CD4-positive, alpha-beta T cell treated with Interferon gamma for 1 hour (primary cell): ENCODE measurements at regions not wholly inside any gene's neighbourhood (a gene's known extent, or its start where the extent isn't known, plus 50 kb on each side); places are given as distances from the start of the nearest gene placed in this dataset.
A peak's percentile ranks its signal among the peaks of the same experiment; 100 is the strongest.
"Not testable (repeated sequence)": the region's sequence is repeated elsewhere in the genome, so short reads cannot be mapped to it uniquely, and the experiment has no call there.

Experiments
- DNase-seq: peaks from one replicate; pipeline ENCODE4 v3.0.0-alpha.2; 2020

DNA sequence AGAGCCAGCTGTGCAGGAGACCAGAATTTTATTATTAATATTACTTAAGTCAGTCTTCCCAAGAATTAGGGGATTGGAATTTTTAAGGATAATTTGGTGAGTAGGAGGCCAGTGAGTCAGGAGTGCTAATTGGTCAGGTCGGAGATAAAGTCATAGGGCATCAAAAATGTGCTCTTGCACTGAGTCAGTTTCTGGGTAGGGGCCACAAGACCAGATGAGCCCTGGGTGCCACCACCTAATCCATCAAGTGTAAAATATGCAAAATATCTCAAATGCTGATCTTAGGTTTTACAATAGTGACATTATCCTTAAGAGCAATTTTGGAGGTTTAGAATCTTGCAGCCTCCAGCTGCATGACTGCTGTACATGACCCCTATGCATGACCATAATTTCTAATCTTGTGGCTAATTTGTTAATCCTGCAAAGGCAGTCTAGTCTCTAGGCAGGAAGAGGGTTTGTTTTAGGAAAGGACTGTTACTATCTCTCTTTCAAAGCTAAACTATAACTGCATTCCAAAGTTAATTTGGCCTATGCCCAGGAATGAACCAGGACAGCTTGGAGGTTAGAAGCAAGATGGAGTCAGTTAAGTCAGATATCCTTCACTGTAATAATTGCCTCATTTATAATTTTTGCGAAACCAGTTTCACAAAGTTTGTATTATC lies 215.9 kb downstream of the RNF152 start:
- no peak for DNase-seq

DNA sequence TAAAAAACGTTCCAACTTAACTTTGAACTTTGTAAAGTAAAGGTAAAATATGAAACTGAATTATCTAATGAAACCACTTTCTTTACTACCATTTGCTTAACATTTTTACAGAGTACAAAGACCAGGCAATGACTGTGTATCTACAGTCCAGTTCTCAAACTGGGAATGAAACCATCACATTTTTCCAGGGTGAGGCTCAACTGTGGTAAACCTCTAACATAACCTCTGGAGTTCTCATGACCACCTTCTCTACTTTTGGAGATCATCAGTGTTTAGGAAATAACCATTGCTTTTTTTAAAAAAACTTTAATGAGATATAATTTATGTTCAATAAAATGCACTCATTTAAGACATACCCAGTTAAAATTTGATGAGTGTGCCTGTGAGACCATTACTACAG lies 223.5 kb downstream of the RNF152 start:
- DNase-seq: no peak

DNA sequence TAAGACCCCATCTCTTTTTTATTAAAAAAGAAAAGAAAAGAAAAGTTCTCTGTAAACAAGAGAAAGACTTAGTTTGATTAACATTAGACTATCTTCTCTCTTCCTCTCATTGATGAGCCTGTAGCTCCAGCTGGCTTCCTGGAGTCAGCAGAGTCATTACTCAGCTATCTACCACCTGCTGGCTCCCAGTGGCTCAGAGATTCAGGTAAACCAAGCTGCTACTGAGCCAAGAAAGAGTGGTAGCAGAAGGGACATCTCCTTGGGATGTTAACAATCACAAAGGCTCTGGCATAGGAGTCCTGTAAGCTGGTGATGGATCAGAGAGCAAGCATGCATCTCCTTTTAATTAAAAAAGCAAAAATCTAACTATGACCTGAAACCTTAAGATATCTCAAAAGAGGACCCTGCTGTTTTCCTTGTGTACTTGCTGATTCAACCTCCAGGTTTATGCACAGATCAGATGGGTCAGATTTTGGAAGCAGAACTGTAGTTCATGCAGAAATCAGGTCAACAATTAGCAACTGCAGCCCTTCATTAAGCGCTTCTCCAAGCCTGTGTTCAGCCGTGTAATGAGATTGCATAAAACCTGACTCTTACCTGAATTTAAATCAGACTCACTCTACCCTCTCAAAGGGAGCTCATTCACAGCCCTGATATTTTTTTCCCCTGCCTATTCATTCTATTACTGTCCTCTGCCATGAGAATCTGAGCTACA lies 225.8 kb downstream of the RNF152 start:
- DNase-seq: no peak

DNA sequence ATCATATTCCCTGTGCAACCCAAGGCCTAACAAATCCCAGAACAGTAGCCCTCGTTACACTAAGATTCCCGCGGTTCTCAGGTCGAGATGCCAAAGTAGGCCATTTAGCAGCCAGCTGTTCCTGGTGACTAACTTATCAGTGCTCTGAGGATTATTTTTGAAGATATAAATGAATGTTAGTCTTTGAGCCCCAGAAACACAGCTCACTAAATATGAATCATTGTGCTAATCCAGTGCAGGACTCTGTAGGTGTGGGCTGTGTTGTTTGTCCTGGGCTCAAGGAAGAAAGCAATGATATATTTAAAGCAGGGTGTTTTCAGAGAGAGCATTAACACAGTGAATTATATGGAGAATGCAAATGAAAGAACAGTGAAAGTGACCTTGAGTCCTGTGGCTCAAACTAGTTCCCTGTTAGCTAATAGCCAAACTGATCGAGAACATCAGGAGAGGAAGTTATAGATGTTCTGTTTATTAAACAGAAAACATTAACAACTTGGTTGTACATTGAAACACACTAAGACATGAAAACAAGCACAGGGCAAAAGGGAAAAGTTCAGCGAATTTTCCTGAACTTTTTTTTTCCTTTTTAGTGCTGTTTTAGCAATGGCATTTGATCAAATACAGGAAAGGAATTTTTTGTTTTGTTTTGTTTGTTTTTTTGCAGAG lies 228.3 kb downstream of the RNF152 start:
- no peak for DNase-seq

DNA sequence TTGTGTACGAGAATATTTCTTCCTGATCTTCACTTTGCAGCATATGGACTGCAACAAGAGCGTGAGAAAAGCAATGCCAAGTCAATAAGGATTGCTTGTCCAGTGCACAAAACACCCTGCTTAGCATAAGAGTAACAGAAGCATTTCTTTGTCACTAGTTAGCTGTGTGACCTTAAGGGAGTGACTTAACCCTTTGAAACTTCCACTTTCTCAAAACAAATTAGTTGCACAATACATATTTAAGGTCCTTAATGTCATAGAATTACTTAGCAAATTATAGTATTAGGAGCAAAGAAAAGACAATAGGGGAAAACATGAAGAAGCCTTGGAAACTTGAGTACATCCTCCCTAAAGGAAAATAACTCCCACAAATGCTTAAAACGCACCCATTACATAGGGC lies 230.1 kb downstream of the RNF152 start:
- DNase-seq: no peak

DNA sequence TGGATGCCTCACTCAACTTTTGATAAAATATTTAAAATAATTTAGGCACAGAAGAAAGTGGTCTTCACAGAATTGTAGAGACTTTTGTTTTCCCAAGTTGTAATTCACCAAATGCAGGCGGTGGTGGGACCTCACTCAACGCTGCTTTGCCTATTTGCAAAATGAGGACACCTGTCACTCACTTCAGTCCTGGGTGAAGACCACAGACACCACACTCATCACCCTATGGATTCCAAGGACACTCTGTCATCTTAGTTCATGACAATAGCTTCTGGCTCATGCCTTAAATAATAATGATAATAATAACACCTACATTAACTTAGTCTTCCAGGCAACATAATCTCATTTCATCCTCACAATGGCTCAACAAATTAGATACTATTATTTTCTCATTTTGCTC lies 234.4 kb downstream of the RNF152 start:
- DNase-seq: no peak

DNA sequence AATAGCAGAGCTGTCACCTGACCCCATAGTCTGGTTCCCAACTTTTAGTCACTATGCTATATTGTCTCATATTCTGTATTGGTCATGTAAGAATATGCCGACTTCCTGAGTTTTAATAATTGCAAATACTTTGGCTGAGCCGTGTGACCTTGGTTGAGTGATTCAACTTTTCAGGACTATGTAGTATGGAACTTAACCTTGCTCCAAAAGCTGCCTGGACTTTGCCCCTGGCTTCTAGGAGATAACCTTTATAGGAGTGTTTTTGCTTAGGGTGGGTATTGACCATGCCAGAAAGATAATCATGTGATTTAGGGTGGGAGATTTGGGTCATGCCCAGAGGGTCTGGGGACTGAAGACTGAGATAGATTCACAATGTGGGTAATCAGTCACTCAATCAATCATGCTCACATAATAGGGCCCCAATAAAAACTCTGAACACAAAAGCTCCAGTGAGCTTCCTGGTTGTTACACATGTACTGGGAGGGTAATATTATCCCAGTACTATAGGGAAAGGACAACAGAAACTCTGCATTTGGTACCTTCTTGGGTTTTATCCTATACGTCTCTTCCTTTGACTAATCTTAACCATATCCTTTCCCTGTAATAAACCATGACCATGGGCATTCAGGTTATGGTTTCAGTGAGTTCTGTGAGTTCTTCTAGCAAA lies 235.6 kb downstream of the RNF152 start:
- DNase-seq: no peak

DNA sequence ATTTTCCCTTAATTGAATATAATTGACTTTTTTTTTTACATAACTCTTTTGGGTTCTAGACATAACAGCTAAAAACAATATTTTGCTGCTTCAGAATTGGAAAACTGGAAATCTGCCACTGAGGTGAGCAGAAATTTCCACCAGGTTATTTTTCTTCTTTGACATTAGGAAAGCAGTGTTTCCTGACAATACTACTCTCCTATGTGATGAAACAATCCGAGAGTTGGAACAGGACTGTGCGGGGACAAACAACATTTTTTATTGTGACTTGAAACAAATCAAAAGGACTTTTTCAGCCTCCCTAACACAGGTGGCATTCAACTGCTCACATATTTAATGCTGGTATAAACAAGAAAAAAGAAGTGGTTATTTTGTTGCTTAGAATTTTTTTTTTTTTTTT lies 237.2 kb downstream of the RNF152 start:
- DNase-seq: no peak

DNA sequence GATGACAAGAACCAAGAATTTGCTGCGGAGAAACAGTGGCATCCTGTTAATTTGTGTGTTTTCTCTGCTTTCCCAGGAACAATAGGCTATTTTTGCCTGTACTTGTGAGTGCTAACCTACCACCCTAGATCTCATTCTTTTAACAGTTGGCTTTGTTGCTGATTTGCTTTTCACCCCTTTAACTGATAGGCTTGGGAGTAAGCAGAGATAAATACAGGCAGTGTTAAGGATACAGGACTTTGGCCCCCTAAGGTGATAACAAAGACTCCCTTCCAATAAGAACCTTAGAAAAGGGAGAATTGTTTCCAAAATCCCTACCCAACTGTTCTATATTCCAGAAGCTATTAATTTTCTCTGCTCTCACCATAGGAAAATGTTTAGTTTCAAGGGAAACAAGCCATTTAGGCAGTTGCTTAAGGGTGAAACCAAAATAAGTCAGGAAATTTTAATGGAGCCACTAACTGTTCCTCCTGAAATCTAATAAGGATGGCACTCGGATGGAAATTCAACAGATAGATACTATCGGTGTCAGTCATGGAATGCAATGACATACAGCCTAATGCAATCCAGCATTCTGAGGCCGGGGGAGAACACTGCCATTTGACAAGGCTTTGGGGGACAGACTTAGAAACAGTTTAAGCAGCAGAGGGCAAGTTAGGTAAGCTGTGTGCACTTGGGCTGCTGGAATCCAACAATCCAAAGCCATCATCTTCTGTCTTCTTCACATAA lies 238.8 kb downstream of the RNF152 start:
- DNase-seq: no peak

DNA sequence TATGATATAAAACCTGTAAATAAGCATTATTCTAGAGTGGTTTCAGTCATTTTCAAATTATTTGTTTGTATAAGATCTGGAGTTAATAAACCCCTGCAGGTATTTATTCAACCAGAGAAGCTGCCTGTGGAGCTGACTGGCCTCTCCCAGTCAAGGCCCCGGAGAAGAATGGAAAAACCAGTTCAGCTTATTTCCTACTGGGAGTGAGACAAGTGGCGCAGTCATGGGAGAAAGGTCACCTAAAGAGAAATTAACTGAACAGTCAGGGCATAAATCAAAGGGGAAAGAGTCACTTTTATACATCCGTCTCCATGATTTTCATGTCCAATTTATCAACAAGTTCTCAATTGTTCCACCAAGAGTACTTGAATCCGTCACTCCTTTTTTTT lies 240.9 kb downstream of the RNF152 start:
- DNase-seq: no peak

DNA sequence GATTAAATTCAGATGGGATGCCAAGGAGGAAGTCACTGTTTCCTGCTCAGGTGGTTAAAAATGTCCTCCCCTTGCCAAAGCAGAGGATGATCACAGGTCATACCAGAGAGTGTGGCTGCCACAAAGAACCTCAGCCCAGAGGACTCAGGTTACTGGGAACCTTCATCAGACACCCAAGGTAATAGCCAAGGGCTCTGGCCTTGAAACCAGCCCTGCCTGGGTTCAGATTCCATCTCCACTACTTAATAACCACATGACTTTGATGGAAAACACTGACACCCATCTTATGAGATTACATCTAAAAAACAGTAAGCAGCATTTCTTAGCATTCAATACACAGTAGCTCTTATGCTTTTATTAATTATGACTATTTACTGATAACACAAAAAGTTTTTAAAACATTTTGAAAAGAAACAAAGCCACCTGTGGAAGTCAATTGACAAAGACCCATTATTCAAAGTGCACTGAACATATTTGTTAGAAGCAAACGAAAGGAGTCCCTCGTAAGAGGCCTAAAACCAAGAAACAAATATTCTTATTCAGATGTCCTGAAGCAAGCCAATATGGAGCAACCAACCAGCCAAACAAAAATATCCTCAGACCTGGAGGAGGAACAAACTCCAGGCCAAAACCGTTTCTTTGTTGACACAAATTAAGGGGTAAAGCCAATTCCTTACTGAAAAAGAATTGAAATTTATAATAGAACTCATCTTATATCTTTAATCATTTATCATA lies 241.5 kb downstream of the RNF152 start:
- no peak for DNase-seq

DNA sequence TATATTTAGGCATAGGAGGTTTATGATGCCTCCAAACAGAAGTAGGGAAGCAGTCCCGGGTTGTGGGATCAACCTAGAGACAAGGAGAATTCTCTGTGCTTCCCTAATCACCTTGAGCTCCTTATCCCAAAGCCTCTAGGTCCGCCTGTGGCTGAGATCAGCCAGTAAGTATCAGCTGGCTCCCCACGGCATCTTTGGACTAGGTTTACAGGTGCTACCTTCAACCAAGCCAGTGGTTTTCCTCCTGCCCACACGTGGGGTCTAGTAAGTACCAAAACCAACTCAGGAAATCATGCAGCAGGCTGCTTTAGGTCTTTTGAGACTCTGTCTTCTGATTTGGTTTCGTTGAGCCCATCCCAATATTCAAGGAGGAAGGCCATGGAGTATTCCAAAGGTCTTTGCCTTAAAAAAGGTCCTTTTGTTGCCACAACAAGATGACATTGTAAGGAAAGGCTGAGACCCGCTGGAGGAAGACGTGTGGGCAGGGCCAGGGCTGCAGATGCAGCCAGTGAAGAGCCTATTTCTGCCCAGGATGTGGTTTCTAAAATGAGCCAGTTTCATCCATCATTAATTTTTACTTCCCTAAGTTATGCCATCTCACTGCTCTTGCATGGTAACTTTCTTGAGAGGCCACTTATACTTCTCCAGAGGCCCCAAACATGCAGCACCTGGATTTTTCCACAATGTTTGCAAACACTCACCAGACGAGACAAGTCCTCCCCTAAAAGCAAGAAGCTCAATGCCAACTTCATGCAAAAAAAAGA lies 248.7 kb downstream of the RNF152 start:
- DNase-seq: no peak

DNA sequence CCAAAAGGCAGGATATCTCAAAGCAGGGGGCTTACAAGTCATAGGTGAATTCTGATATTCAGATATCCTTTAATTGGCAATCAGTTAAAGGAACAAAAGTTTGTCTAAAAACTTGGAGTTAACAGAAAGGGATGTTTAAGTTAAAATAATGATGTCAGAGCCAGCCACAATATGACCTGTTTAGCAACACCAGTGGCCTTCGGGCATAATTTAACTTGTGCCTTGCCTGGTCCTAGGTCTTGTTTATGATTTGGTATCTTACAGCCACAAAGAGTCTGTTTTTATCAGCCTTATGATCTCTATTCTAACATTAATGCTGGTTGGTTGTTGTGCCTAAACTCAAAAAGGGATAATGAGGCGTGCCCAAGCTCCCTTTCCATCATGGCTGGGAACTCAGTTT lies 252.9 kb downstream of the RNF152 start:
- DNase-seq: no peak

DNA sequence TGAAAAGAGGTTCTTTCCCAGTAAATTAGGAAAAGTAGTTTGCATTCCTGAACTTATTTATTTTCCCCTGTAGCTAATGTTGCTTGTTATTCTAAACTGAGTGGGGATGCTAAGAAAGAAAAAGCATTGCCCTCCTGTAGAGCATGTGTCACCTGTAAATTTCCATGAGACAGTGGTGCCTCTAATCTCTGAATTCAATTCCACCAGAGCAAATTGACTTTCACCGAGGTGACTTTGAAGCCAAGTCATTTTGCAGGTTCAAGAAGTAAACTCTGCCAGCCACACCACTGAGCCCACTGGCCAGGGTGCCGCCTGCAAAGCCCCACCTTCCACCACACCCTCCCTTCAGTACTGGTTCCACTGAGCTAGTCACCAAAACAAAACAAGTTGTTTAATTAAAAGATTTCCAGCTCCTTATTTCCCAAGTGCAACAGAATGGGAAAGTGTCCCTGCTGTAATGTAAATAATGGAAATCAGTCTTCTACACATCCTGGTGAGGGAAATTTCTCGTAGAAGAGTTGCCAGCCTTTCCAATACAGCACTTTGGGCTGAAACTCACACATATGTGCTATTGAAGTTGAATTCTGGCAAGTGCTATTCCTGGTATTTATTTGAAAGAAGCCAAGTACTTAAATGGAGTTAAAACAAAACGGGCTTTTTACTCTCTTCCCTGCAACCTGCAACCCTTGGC lies 254.8 kb downstream of the RNF152 start:
- no peak for DNase-seq

DNA sequence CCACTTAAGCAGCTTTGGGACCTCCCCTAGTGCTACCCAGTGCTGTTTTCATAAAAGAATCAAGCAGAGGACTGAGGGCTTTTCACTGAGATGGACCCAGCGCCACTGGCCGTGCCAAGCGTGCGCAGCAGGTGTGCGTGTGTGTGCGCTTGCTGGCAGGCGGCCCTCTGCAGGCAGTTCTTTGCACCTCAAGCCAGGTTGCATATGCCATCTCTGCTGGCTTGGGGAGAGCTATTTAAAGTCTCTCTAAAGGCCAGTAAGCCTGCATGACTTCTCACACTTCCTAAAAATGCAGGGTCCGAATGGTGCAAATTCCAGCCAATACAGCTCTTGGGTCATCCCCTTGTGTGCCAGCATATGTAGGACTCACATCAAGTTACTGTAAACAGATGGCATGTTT lies 255.5 kb downstream of the RNF152 start:
- no peak for DNase-seq

DNA sequence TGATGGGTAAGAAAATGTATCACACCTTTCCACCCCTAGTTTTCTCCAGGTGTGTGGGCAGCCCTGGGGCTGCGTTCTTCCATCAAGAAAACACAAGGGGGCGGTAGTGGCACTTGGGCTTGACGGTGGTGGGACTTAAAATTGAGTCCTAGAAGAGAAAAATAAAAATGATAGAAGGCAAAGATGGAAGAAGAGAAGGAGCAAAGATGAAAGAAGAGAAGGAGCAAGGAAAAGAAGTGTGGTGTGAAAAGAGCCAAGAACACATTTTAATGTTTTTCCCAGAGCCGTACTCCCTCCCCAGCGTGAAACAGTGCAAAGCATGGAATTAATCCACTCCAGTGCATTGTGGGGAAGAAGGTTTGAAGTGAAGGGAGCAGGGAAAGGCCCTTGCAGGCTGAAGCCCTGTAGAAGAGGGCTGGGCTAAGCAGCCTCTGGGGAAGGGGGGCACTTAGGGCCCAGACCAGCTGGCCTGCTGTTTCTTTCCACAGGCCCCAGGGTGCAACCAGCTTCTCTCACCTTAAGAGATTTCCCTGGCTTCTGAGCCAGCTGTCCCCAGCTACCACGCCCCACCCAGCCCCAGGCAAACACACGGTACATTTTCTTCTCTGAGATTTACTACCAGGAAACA lies 256.8 kb downstream of the RNF152 start:
- DNase-seq: peak; percentile 1

DNA sequence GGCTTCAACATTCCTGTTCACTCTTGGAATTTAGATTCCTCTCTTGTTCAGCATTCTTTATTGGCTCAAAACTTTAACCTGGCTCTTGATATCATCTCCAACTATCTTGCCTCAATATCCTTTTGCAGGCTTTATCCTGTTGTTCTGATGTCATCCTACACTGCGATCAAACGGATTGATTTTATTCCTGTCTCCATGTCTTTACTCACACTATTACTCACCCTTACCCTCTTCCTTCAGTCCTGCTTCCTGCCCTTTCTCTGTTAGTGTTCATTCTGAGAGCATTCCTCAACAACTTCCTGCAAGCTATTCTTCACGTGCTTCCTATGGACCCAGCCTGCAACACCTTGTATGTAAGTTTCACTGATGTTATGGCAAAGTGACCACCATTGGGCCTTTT lies 264.7 kb downstream of the RNF152 start:
- DNase-seq: no peak

DNA sequence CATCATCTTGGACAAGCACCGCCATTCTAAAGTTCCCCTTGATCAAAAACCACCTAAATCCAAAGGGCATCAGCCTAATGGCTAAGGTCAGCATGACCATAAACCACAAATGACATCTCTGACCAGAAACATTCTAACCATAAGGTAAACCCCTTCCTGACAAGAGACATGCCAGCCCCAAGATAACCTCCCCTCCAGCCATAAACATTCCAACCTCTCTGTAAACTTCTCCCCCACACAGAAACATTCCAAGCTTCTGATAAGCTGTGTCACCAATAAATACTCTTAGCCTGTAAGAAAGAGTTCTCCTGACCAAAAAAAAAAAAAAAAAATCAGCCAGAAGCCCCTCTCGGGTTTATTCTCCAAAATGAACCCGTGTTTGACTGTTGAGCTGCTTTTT lies 268.2 kb downstream of the RNF152 start:
- DNase-seq: not testable (repeated sequence)

DNA sequence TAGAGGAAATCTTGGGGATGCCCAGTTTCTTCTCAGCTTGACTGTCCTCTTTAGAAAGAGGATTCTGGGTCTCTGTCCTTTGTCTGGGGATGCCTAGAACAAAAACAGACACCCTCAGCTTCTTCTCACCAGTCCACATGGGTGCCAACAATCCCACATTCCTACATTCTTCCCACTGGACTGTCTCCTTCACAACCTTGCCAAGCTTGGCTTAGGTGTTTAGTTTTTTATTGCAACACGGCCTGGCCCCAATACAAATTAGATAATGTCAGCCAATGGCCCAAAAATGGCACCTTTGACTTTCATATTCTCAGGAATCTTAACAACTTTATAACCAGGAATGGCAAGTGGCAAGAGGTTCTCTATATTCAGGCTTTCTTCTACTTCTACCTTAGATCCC lies 273.0 kb downstream of the RNF152 start:
- DNase-seq: no peak

DNA sequence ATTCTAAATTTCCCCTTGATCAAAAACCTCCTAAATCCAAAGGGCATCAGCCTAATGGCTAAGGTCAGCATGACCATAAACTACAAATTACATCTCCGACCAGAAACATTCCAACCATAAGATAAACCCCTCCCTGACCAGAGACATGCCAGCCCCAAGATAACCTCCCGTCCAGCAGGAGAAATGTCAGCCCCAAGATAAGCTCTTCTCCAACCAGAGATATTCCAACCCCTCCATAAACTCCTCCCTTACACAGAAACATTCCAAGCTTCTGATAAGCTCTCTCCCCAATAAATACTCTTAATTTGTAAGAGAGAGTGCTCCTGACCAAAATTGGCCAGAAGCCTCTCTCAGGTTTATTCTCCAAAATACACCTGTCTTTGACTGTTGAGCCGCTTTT lies 274.0 kb downstream of the RNF152 start:
- DNase-seq: no peak
